A549 (cell line): ENCODE measurements at regions not wholly inside any gene's neighbourhood (a gene's known extent, or its start where the extent isn't known, plus 50 kb on each side); places are given as distances from the start of the nearest gene placed in this dataset.

Experiments used
- ATAC-seq, 2 experiments: fragments of 200-7000 bp in 1 of 2; fragments of >200 bp in 1 of 2; cut with Nextera tagmentation in 1 of 2; cut with Tn5 transposase in 1 of 2; 3 replicates each; pipeline versions ENCODE4 v1.8.0 to v1.9.1; 2018 to 2020; ENCODE audit warnings: mild to moderate bottlenecking in 1 of 2, moderate library complexity in 1 of 2
- CTCF ChIA-PET: fragments of 300-600 bp; sonication (Branson Sonifier 250); formaldehyde crosslinking; extraction: SDS; loops from one replicate; lab custom pipeline; 2021; ENCODE audit warnings: antibody characterized with exemption, inconsistent platforms; lab: Yijun Ruan, JAX
- POLR2A ChIA-PET: fragments of 350-600 bp; formaldehyde crosslinking; extraction: SDS; loops from one replicate; lab custom pipeline; 2021; ENCODE audit warnings: antibody characterized with exemption, inconsistent platforms; lab: Yijun Ruan, JAX
- DNase-seq, 2 experiments: peaks; one replicate each; pipeline versions ENCODE4 v3.0.0 to v3.0.0-alpha.2; 2011 to 2016; ENCODE audit warnings: low read depth in 1 of 2, low spot score in 1 of 2
- FAIRE-seq: peaks from 2 replicates; lab custom pipeline; 2011; peaks lifted over from hg19 to GRCh38; lab: Jason Lieb, UNC
- H3K27ac ChIP-seq, 2 experiments: fragments of >200 bp; sonication (Bioruptor Twin); formaldehyde crosslinking; 3 replicates each; pipeline ENCODE4 v1.5.1; 2016 to 2017
- H3K4me1 ChIP-seq: fragments of >200 bp; sonication (Bioruptor Twin); formaldehyde crosslinking; 3 replicates; pipeline ENCODE4 v1.6.1; 2016
- H3K4me2 ChIP-seq: fragments of >200 bp; sonication (Bioruptor Twin); formaldehyde crosslinking; 3 replicates; pipeline ENCODE4 v1.6.1; 2016
- H3K4me3 ChIP-seq: fragments of >200 bp; sonication (Bioruptor Twin); formaldehyde crosslinking; 3 replicates; pipeline ENCODE4 v1.5.1; 2016
- H3K9me3 ChIP-seq: fragments of >200 bp; sonication (Bioruptor Twin); formaldehyde crosslinking; 3 replicates; pipeline ENCODE4 v1.6.1; 2016
- ATOH8 ChIP-seq: fragments of 250-450 bp; sonication (Bioruptor Pico); IDR thresholded peaks from 2 replicates; pipeline ENCODE4 v1.5.0; 2020; ENCODE audit warnings: low read depth, mild to moderate bottlenecking, moderate library complexity
- CBX2 ChIP-seq: fragments of 200-600 bp; sonication (generic); IDR thresholded peaks from 2 replicates; pipeline ENCODE4 v1.6.1; 2016; ENCODE audit warnings: low read depth, mild to moderate bottlenecking, borderline replicate concordance
- CEBPB ChIP-seq, 2 experiments: fragments of >200 bp in 1 of 2; sonication (Bioruptor Twin) in 1 of 2; formaldehyde crosslinking in 1 of 2; IDR thresholded peaks; 2 replicates each; pipeline ENCODE4 v1.6.1; 2012 to 2016
- CHD4 ChIP-seq: fragments of 200-600 bp; sonication (generic); IDR thresholded peaks from 2 replicates; pipeline ENCODE4 v1.6.1; 2016; ENCODE audit warnings: antibody characterized with exemption, mild to moderate bottlenecking, borderline replicate concordance
- CTCF ChIP-seq: fragments of >200 bp; sonication (Bioruptor Twin); formaldehyde crosslinking; IDR thresholded peaks from 3 replicates; pipeline ENCODE4 v1.5.1; 2016
- EHF ChIP-seq: fragments of 250-450 bp; sonication (Bioruptor Pico); IDR thresholded peaks from 2 replicates; pipeline ENCODE4 v1.5.0; 2020; ENCODE audit warnings: mild to moderate bottlenecking
- ELK1 ChIP-seq: fragments of 150-350 bp; IDR thresholded peaks from 2 replicates; pipeline ENCODE4 v1.6.1; 2014; ENCODE audit warnings: low read depth, mild to moderate bottlenecking, low read length
- FOXS1 ChIP-seq: fragments of 250-450 bp; sonication (Bioruptor Pico); IDR thresholded peaks from 2 replicates; pipeline ENCODE4 v1.5.0; 2020; ENCODE audit warnings: mild to moderate bottlenecking, moderate library complexity
- GATA3 ChIP-seq: IDR thresholded peaks from 2 replicates; pipeline ENCODE4 v1.6.1; 2012; ENCODE audit warnings: borderline replicate concordance
- HEYL ChIP-seq: fragments of 250-450 bp; sonication (Bioruptor Pico); IDR thresholded peaks from 2 replicates; pipeline ENCODE4 v1.8.0; 2021; ENCODE audit warnings: mild to moderate bottlenecking, moderate library complexity
- HOXB5 ChIP-seq: fragments of 250-450 bp; sonication (Bioruptor Pico); IDR thresholded peaks from 2 replicates; pipeline ENCODE4 v1.5.0; 2020; ENCODE audit warnings: mild to moderate bottlenecking, moderate library complexity
- MAFK ChIP-seq: fragments of 450-650 bp; IDR thresholded peaks from 2 replicates; pipeline ENCODE4 v1.6.1; 2014; ENCODE audit not compliant: partially characterized antibody
- NFE2L2 ChIP-seq: fragments of 150-350 bp; conservative IDR thresholded peaks from 2 replicates; pipeline ENCODE4 v1.6.1; 2014; ENCODE audit warnings: low read length
- PHF8 ChIP-seq: fragments of 200-600 bp; sonication (generic); IDR thresholded peaks from 2 replicates; pipeline ENCODE4 v1.6.1; 2016; ENCODE audit warnings: low read depth, mild to moderate bottlenecking, antibody characterized with exemption, moderate library complexity, borderline replicate concordance
- POLR2A ChIP-seq: IDR thresholded peaks from 2 replicates; pipeline ENCODE4 v1.6.1; 2012; ENCODE audit warnings: mild to moderate bottlenecking, low read length
- RAD21 ChIP-seq, 2 experiments: fragments of >200 bp in 1 of 2; sonication (Bioruptor Twin) in 1 of 2; formaldehyde crosslinking in 1 of 2; IDR thresholded peaks in 1 of 2; conservative IDR thresholded peaks in 1 of 2; 2 replicates in 1 of 2; 3 replicates in 1 of 2; pipeline ENCODE4 v1.6.1; 2012 to 2018; ENCODE audit warnings: inconsistent platforms in 1 of 2
- RARB ChIP-seq: fragments of 250-450 bp; sonication (Bioruptor Pico); IDR thresholded peaks from 2 replicates; pipeline ENCODE4 v1.8.0; 2021; ENCODE audit warnings: mild to moderate bottlenecking, moderate library complexity
- RCOR1 ChIP-seq: fragments of 150-350 bp; IDR thresholded peaks from 2 replicates; pipeline ENCODE4 v1.6.1; 2014; ENCODE audit warnings: antibody characterized with exemption, low read length, low read depth
- REST ChIP-seq: fragments of 200-600 bp; sonication (generic); IDR thresholded peaks from 2 replicates; pipeline ENCODE4 v1.6.1; 2016; ENCODE audit warnings: antibody characterized with exemption, mild to moderate bottlenecking, moderate library complexity
- RNF2 ChIP-seq: fragments of 200-600 bp; sonication (generic); IDR thresholded peaks from 2 replicates; pipeline ENCODE4 v1.6.1; 2016; ENCODE audit warnings: low read depth, mild to moderate bottlenecking, antibody characterized with exemption, moderate library complexity, borderline replicate concordance
- TFCP2L1 ChIP-seq: fragments of 250-450 bp; sonication (Bioruptor Pico); IDR thresholded peaks from 2 replicates; pipeline ENCODE4 v1.5.0; 2021; ENCODE audit warnings: mild to moderate bottlenecking
- WGBS: methylation state at CpG from one replicate; pipeline ENCODE4 v1.1.6; 2017; ENCODE audit errors: missing lambda C conversion rate; 5-methylcytosine and 5-hydroxymethylcytosine counted together

GRCh38 chr13:20312292-20312691 is 80.2 kb upstream of the GJB6 start:
- 46% methylated on average over 5 of the region's 5 CpGs for WGBS
- no peak for FAIRE-seq
- DNase-seq: no peak
- Histone ChIP-seq H3K4me3 (no peak overlapping the region), H3K9me3 (peaks cover 10% of the 10 kb centered on the region; the same call in 2 of the 3 replicates)
- CTCF ChIA-PET: no interaction called here
- POLR2A ChIA-PET: no interaction called here
- ATAC-seq: no peak
- TF ChIP-seq POLR2A (no peak), ATOH8 (CRISPR knock-in tag) (no peak), HEYL (CRISPR knock-in tag) (no peak), ELK1 (no peak)
- TF ChIP-seq, all 56 proteins: peak for 0
- Histone ChIP-seq H3K4me1 (no peaks in the 10 kb centered on the region), H3K4me2 (no peak overlapping the region), H3K27ac (no peak overlapping the region)

- 21% methylated on average over 2 of the region's 2 CpGs for WGBS
- ATAC-seq (no peak), FAIRE-seq (no peak), DNase-seq (no peak)
- CTCF ChIA-PET: no interaction called here
- H3K4me1 ChIP-seq: no peaks in the 10 kb centered on the region
- H3K27ac ChIP-seq: no peak overlapping the region
- H3K4me3 ChIP-seq: no peak overlapping the region
- POLR2A ChIA-PET: no interaction called here
- no peak overlapping the region for H3K4me2 ChIP-seq
- peaks cover 10% of the 10 kb centered on the region; the same call in 2 of the 3 replicates for H3K9me3 ChIP-seq
- TF ChIP-seq HOXB5 (CRISPR knock-in tag): no peak
- TF ChIP-seq CEBPB (IDR thresholded peaks at IDR 0.05): no peak
- no peak for TF ChIP-seq CHD4
Measured at GRCh38 chr13:20311596-20311995, 79.5 kb upstream of the GJB6 start.

GRCh38 chr13:20311022-20311421 is 78.9 kb upstream of the GJB6 start:
- CTCF ChIA-PET: no interaction called here
- ATAC-seq (no peak), FAIRE-seq (no peak), DNase-seq (no peak)
- Histone ChIP-seq H3K4me3 (no peak overlapping the region), H3K4me2 (no peak overlapping the region), H3K27ac (no peak overlapping the region), H3K4me1 (no peaks in the 10 kb centered on the region), H3K9me3 (peaks cover 10% of the 10 kb centered on the region; the same call in 2 of the 3 replicates)
- TF ChIP-seq CBX2 (no peak), RNF2 (no peak), EHF (CRISPR knock-in tag) (no peak)
- POLR2A ChIA-PET: no interaction called here
- WGBS: 48% methylated on average over 2 of the region's 2 CpGs

- CTCF ChIA-PET: no interaction called here
- H3K4me2 ChIP-seq: no peak overlapping the region
- H3K4me1 ChIP-seq: no peaks in the 10 kb centered on the region
- POLR2A ChIA-PET: no interaction called here
- 35% methylated on average over 6 of the region's 6 CpGs for WGBS
- no peak overlapping the region for H3K27ac ChIP-seq
- H3K9me3 ChIP-seq: peaks cover 10% of the 10 kb centered on the region; the same call in 2 of the 3 replicates
- no peak for FAIRE-seq
- no peak for DNase-seq
- no peak for ATAC-seq
- no peak overlapping the region for H3K4me3 ChIP-seq
- TF ChIP-seq GATA3 (no peak), RAD21 (conservative IDR thresholded peaks at IDR 0.05 in 1 of 2, IDR thresholded peaks at IDR 0.05 in 1 of 2) (no peak), FOXS1 (CRISPR knock-in tag) (no peak), RNF2 (no peak), ATOH8 (CRISPR knock-in tag) (no peak), REST (no peak), RARB (CRISPR knock-in tag) (no peak), PHF8 (no peak), MAFK (no peak), RCOR1 (no peak), CBX2 (no peak), TFCP2L1 (no peak), CEBPB (IDR thresholded peaks at IDR 0.05) (no peak), CTCF (no peak), NFE2L2 (no peak)
Measured at GRCh38 chr13:20306039-20306438, 73.9 kb upstream of the GJB6 start.
